Ishikawa (cell line): ENCODE measurements at regions not wholly inside any gene's neighbourhood (a gene's known extent, or its start where the extent isn't known, plus 50 kb on each side); places are given as distances from the start of the nearest gene placed in this dataset.

Experiments used
- CEBPB ChIP-seq: IDR thresholded peaks from 2 replicates; pipeline ENCODE4 v1.6.1; 2012
- CREB1 ChIP-seq: IDR thresholded peaks from 2 replicates; pipeline ENCODE4 v1.6.1; 2012; ENCODE audit warnings: low read depth
- EGR1 ChIP-seq: IDR thresholded peaks from 2 replicates; pipeline ENCODE4 v1.6.1; 2012
- EP300 ChIP-seq: IDR thresholded peaks from 2 replicates; pipeline ENCODE4 v1.6.1; 2012; ENCODE audit warnings: borderline replicate concordance
- FOXM1 ChIP-seq: IDR thresholded peaks from 2 replicates; pipeline ENCODE4 v1.6.1; 2012; ENCODE audit warnings: low read depth, borderline replicate concordance
- NFIC ChIP-seq: IDR thresholded peaks from 2 replicates; pipeline ENCODE4 v1.6.1; 2012
- RAD21 ChIP-seq: IDR thresholded peaks from 2 replicates; pipeline ENCODE4 v1.6.1; 2012; ENCODE audit warnings: low read depth
- REST ChIP-seq: IDR thresholded peaks from 2 replicates; pipeline ENCODE4 v1.6.1; 2012; ENCODE audit warnings: low read depth, mild to moderate bottlenecking
- TAF1 ChIP-seq: IDR thresholded peaks from 2 replicates; pipeline ENCODE4 v1.6.1; 2012; ENCODE audit warnings: low read depth, mild to moderate bottlenecking
- TCF12 ChIP-seq: IDR thresholded peaks from 2 replicates; pipeline ENCODE4 v1.6.1; 2012; ENCODE audit warnings: low read depth
- TEAD4 ChIP-seq: IDR thresholded peaks from 2 replicates; pipeline ENCODE4 v1.6.1; 2012
- YY1 ChIP-seq: IDR thresholded peaks from 2 replicates; pipeline ENCODE4 v1.6.1; 2012; ENCODE audit warnings: low read depth
- ZBTB7A ChIP-seq: IDR thresholded peaks from 2 replicates; pipeline ENCODE4 v1.6.1; 2012; ENCODE audit warnings: low read depth
- TF ChIP-seq, protein P1 (sequence below): IDR thresholded peaks from 2 replicates; pipeline ENCODE4 v1.6.1; 2012
- TF ChIP-seq, protein P2 (sequence below): IDR thresholded peaks from 2 replicates; pipeline ENCODE4 v1.6.1; 2012

GRCh38 chr16:85220964-85221731 lies 108.9 kb upstream of the CIBAR2 start:
- TF ChIP-seq ZBTB7A, result 0 out of 2 replicates have a peak, but pooled peaks have one; percentile 9
- TF ChIP-seq, protein P1, sequence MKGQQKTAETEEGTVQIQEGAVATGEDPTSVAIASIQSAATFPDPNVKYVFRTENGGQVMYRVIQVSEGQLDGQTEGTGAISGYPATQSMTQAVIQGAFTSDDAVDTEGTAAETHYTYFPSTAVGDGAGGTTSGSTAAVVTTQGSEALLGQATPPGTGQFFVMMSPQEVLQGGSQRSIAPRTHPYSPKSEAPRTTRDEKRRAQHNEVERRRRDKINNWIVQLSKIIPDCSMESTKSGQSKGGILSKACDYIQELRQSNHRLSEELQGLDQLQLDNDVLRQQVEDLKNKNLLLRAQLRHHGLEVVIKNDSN, result no peak

DNA sequence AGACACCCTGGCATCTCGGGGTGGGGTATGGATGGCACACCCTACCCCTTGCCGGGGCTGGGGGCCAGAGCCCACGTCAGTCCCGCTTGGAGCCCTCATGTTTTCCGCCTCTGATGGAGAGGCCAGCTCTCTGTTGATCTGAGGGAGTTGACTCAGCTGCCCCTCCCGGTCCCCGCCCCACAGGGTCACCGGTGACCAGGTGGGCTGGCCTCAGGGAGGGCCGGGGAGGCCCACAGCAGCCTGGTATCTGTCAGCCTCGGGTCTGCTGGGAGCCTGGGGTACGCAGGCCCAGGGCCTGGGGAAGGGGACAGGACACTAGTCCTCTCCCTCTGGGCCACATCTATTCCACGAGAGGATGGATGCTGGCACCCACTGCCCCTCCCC lies 109.5 kb upstream of the CIBAR2 start:
- TF ChIP-seq TAF1, result no peak
- peak; percentile 58; the same call in 1 of the 2 replicates for TF ChIP-seq ZBTB7A

DNA sequence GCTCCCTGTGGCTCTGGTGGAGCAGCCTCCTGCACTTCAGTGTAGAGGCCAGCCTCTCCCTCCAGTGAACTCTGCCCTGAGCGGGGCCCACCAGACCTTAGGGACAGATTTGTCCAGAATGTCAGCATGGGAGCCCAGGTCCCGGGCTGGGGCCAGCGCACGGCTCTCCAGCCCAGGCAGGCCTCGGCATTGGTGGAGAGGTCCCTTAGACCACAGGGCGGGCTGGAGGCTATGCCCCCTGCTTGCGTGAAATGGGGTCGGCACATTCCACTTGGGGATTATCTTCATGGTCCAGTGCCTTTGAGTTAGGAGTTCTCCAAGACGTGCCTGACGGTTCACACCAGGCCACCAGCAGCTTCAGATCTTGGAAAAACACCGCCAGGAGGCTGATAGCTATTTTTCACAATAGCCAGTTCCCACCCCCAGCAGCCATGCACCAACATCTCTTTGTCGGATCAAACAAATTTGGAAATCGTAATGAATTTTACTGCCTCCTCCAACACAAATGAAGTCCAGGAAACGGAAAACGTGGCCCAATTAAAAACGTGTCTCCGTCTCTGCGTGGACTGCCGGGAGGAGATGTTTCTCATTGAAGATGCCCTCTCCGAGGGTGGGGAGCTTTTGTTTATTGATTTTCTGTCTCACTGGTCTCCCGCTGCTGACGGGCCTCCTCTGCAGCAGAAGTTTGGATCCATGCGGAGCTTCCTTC lies 110.0 kb upstream of the CIBAR2 start:
- TF ChIP-seq NFIC, result no peak
- TF ChIP-seq ZBTB7A, result 0 out of 2 replicates have a peak, but pooled peaks have one; percentile 18
- 0 out of 2 replicates have a peak, but pooled peaks have one; percentile 31 for TF ChIP-seq TEAD4
- no peak for TF ChIP-seq TAF1
- no peak for TF ChIP-seq CREB1
- TF ChIP-seq YY1, result no peak
- no peak for TF ChIP-seq TCF12

DNA sequence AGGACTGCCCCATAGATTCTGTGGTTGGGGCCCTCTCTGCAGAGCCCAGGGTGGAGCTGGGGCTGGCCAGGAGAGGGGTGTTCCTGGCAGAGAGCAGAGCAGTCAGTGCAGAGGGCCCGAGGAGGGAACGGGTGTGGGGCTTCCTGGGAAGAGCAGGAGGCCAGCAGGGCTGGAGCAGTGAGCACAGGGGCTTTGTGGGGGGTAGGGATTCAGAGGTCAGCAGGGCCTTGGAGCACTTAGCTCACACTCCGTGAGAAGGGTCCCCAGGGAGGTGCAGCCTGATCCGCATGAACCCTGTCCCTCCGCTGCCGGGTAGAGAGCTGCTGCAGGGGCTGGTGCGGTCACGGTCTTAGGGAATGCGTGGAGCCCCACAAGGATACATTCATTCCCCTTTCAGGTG lies 113.0 kb upstream of the CIBAR2 start:
- TF ChIP-seq CEBPB (no peak), FOXM1 (no peak)

- TF ChIP-seq RAD21 (no peak), FOXM1 (no peak)
Measured at GRCh38 chr16:85225721-85226120, 113.4 kb upstream of the CIBAR2 start.

DNA sequence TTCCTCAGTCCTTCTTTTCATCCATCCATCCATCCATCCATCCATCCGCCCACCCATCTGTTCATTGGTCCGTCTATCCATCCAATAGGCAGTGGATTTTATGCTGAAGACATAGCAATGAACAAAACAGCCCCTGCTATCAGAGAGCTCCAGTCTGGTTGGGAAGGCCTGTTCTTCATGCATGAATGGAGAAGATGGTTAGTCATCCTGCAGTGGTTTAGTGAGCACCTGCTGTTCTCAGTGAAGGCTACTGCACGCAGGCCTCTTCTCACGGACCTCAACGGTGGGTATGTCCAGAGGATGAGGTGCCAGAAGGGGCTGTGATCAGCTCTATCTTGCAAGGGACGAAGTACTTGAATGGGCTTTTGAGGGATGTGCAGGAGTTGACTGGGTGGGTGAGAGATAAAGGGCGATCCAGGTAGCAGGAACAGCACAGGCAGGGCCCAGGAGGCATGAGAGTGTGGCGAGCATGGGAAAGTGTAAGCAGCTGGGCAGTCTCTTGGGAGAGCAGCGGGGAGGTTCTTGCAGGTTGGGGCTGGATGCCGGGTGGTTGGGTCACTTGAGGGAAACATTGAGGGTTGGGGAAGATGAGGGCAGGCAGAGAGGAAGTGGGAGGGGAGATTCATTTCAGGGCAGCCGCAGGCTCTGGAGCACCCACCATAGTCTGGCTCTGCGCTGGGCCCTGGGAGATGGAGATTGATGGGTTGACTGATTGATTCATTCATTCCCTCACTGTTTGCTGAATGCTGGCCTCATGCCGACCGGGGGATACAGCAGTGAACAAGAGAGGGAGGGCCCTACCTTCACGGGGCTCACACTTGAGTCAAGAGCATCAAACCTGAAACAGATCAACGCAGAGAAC lies 115.0 kb upstream of the CIBAR2 start:
- TF ChIP-seq RAD21 (no peak), EP300 (peak; percentile 61; the same call in 1 of the 2 replicates), TEAD4 (0 out of 2 replicates have a peak, but pooled peaks have one; percentile 34), TCF12 (peak; percentile 77)
- TF ChIP-seq, protein P1, result no peak
- TF ChIP-seq, protein P2, sequence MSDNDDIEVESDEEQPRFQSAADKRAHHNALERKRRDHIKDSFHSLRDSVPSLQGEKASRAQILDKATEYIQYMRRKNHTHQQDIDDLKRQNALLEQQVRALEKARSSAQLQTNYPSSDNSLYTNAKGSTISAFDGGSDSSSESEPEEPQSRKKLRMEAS, result peak; percentile 41; the same call in 1 of the 2 replicates

- TF ChIP-seq EGR1 (no peak), NFIC (no peak), REST (no peak), RAD21 (no peak), FOXM1 (no peak), CREB1 (no peak), TAF1 (no peak), TEAD4 (no peak), ZBTB7A (no peak), TCF12 (no peak), EP300 (no peak), CEBPB (no peak), YY1 (no peak)
- TF ChIP-seq, protein P1, result no peak
- TF ChIP-seq, protein P2, result no peak
Measured at GRCh38 chr16:85227946-85228862, 115.9 kb upstream of the CIBAR2 start.
